ENCODE measurements at regions not wholly inside any gene's neighbourhood (a gene's known extent, or its start where the extent isn't known, plus 50 kb on each side); places are given as distances from the start of the nearest gene placed in this dataset.
A peak's percentile ranks its signal among the peaks of the same experiment; 100 is the strongest.

DNA sequence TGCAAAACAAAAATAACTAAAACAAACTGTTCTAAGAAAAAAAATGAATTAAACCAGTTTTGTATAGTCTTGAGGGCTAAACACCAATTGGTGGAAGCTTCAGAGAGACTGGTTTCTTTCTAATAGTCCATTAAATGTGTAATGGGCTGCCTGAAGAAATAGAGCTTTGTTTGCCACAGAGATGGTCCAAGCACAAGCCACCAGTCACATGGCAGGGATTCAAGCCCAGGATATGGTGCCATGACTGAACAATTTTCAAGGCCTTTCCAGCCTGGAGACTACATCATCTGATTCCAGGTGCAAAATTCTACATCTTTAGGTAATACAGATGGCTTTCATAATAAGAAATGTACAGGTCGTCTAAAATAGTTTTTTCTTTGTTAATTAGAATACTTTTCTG, 355.3 kb downstream of the NR2F1-AS1 start:
- DNase-seq: peak in 1 of 5 donors; percentile 42
- Histone ChIP-seq H3K36me3 (no peaks in the 10 kb centered on the region), H3K27me3 (no peaks in the 10 kb centered on the region), H3K4me1 (ENCODE audit: insufficient read depth) (peaks cover 2% of the 10 kb centered on the region), H3K9me3 (no peaks in the 10 kb centered on the region), H3K27ac (peak overlapping the region in 1 of 2 donors; percentile 44), H3K4me3 (no peak overlapping the region)
- TF ChIP-seq EP300 (IDR thresholded peaks at IDR 0.05) (no peak), CTCF (IDR thresholded peaks at IDR 0.05) (no peak), POLR2A (IDR thresholded peaks at IDR 0.05) (no peak)
- 4 to 17% (median 16%) methylated on average over 1 of the region's 1 CpG for WGBS, 3 donors
- intact Hi-C loops (cut with DNase I): no loop called here

DNA sequence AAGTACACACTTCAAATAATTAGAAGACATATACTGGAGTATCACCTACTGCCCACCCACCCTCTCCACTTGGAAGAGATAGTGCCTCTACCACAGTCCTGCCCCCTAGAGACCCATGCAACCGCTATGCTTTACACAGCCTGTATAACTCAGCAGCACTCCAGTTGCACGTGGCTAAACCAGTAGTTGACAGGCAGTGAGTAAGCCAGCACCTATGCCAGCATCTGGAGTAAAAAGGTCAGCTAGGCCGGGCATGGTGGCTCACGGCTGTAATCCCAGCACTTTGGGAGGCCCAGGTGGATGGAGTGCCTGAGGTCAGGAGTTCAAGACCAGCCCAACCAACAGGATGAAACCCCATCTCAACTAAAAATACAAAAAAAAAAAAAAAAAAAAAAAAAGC, 356.4 kb downstream of the NR2F1-AS1 start:
- TF ChIP-seq POLR2A (IDR thresholded peaks at IDR 0.05): no peak
- TF ChIP-seq CTCF (IDR thresholded peaks at IDR 0.05): no peak
- no peak for TF ChIP-seq EP300 (IDR thresholded peaks at IDR 0.05)
- 89 to 92% (median 92%) methylated on average over 4 of the region's 4 CpGs for WGBS, 3 donors
- no peaks in the 10 kb centered on the region for H3K9me3 ChIP-seq
- H3K27ac ChIP-seq: peak overlapping the region in 1 of 2 donors; percentile 44
- DNase-seq: no peak
- peaks cover 2% of the 10 kb centered on the region for H3K4me1 ChIP-seq (ENCODE audit: insufficient read depth)
- no peak overlapping the region for H3K4me3 ChIP-seq
- no peaks in the 10 kb centered on the region for H3K27me3 ChIP-seq
- intact Hi-C loops (cut with DNase I): no loop called here
- no peaks in the 10 kb centered on the region for H3K36me3 ChIP-seq

- no peaks in the 10 kb centered on the region for H3K9me3 ChIP-seq
- DNase-seq: no peak
- WGBS, 3 donors: 63 to 96% (median 74%) methylated on average over 1 of the region's 1 CpG
- H3K4me1 ChIP-seq (ENCODE audit: insufficient read depth): peaks cover 2% of the 10 kb centered on the region
- no peaks in the 10 kb centered on the region for H3K36me3 ChIP-seq
- no peak overlapping the region for H3K27ac ChIP-seq
- TF ChIP-seq POLR2A (IDR thresholded peaks at IDR 0.05) (no peak), CTCF (IDR thresholded peaks at IDR 0.05) (no peak), EP300 (IDR thresholded peaks at IDR 0.05) (no peak)
- no peak overlapping the region for H3K4me3 ChIP-seq
- intact Hi-C loops (cut with DNase I): no loop called here
- H3K27me3 ChIP-seq: no peaks in the 10 kb centered on the region
These were observed 359.2 kb downstream of the NR2F1-AS1 start for GRCh38 chr5:93221773-93222172.

- Histone ChIP-seq H3K4me1 (ENCODE audit: insufficient read depth) (no peaks in the 10 kb centered on the region), H3K36me3 (no peaks in the 10 kb centered on the region), H3K27me3 (no peaks in the 10 kb centered on the region), H3K27ac (no peak overlapping the region), H3K9me3 (no peaks in the 10 kb centered on the region), H3K4me3 (no peak overlapping the region)
- DNase-seq: no peak
- TF ChIP-seq CTCF (IDR thresholded peaks at IDR 0.05) (no peak), EP300 (IDR thresholded peaks at IDR 0.05) (no peak), POLR2A (IDR thresholded peaks at IDR 0.05) (no peak)
- intact Hi-C loops (cut with DNase I): no loop called here
- WGBS, 3 donors: 71 to 75% (median 74%) methylated on average over 3 of the region's 3 CpGs
These were observed 360.6 kb downstream of the NR2F1-AS1 start for GRCh38 chr5:93220431-93220830.
